HG02885 (cell line): ENCODE measurements at regions not wholly inside any gene's neighbourhood (a gene's known extent, or its start where the extent isn't known, plus 50 kb on each side); places are given as distances from the start of the nearest gene placed in this dataset.

Source experiments
- ATAC-seq: cut with Tn5 transposase; IDR thresholded peaks from one replicate; pipeline ENCODE4 v1.9.1; 2021; ENCODE audit warnings: mild to moderate bottlenecking; ENCODE audit not compliant: unreplicated experiment, poor library complexity

- ATAC-seq, result no peak
These were observed 275.7 kb downstream of the SHQ1 start for GRCh38 chr3:72572489-72573007.

- no peak for ATAC-seq
These were observed 276.6 kb downstream of the SHQ1 start for GRCh38 chr3:72571638-72572114.

GRCh38 chr3:72571052-72571451 is 277.2 kb downstream of the SHQ1 start:
- ATAC-seq, result no peak

GRCh38 chr3:72569754-72570440 is 278.3 kb downstream of the SHQ1 start:
- no peak for ATAC-seq

- ATAC-seq, result no peak
These were observed 280.2 kb downstream of the SHQ1 start for GRCh38 chr3:72568083-72568482.

GRCh38 chr3:72567474-72567873 is 280.8 kb downstream of the SHQ1 start:
- ATAC-seq, result no peak

- no peak for ATAC-seq
These were observed 282.7 kb downstream of the SHQ1 start for GRCh38 chr3:72565593-72565992.

GRCh38 chr3:72563690-72564370 is 284.4 kb downstream of the SHQ1 start:
- ATAC-seq, result no peak

GRCh38 chr3:72560846-72561675 is 287.2 kb downstream of the SHQ1 start:
- no peak for ATAC-seq

- ATAC-seq, result peak; percentile 48
These were observed 288.9 kb downstream of the SHQ1 start for GRCh38 chr3:72559385-72559784.

GRCh38 chr3:72558001-72558400 is 290.2 kb downstream of the SHQ1 start:
- ATAC-seq, result no peak

GRCh38 chr3:72555714-72556113 is 292.5 kb downstream of the SHQ1 start:
- ATAC-seq, result no peak

- no peak for ATAC-seq
These were observed 293.6 kb downstream of the SHQ1 start for GRCh38 chr3:72554689-72555088.

- ATAC-seq, result no peak
These were observed 294.9 kb downstream of the SHQ1 start for GRCh38 chr3:72553298-72553697.

- ATAC-seq, result peak; percentile 48
These were observed 297.5 kb downstream of the SHQ1 start for GRCh38 chr3:72550582-72551262.

- ATAC-seq, result peak; percentile 46
These were observed 298.3 kb downstream of the SHQ1 start for GRCh38 chr3:72549761-72550581.

- no peak for ATAC-seq
These were observed 299.3 kb downstream of the SHQ1 start for GRCh38 chr3:72548981-72549380.

GRCh38 chr3:72548461-72548860 is 299.8 kb downstream of the SHQ1 start:
- no peak for ATAC-seq

- no peak for ATAC-seq
These were observed 301.1 kb downstream of the SHQ1 start for GRCh38 chr3:72547183-72547582.
